Activated CD8-positive, alpha-beta memory T cell treated with anti-CD3 and anti-CD28 coated beads for 1 hour (primary cell): ENCODE measurements at regions not wholly inside any gene's neighbourhood (a gene's known extent, or its start where the extent isn't known, plus 50 kb on each side); places are given as distances from the start of the nearest gene placed in this dataset.
"Not testable (repeated sequence)": the region's sequence is repeated elsewhere in the genome, so short reads cannot be mapped to it uniquely, and the experiment has no call there.

Experiments used
- DNase-seq, 2 donors: peaks; one replicate each; pipeline ENCODE4 v3.0.0-alpha.2; 2020; ENCODE audit warnings: low read depth in 1 of 2; ENCODE audit errors: extremely low read depth in 1 of 2

GRCh38 chr6:155807243-155807642, 351.6 kb upstream of the NOX3 start:
- DNase-seq = no peak

GRCh38 chr6:155801046-155801445, 345.4 kb upstream of the NOX3 start:
- DNase-seq = no peak

- DNase-seq = not testable (repeated sequence)
Measured at GRCh38 chr6:155798876-155799275, 343.2 kb upstream of the NOX3 start.

- DNase-seq = no peak
Measured at GRCh38 chr6:155795173-155795796, 339.6 kb upstream of the NOX3 start.

GRCh38 chr6:155791891-155792290, 336.3 kb upstream of the NOX3 start:
- DNase-seq = no peak

- DNase-seq = no peak
Measured at GRCh38 chr6:155791186-155791585, 335.5 kb upstream of the NOX3 start.

- no peak for DNase-seq
Measured at GRCh38 chr6:155787168-155787567, 331.5 kb upstream of the NOX3 start.

- no peak for DNase-seq
Measured at GRCh38 chr6:155786528-155786927, 330.9 kb upstream of the NOX3 start.

- DNase-seq = no peak
Measured at GRCh38 chr6:155782739-155783459, 327.3 kb upstream of the NOX3 start.

- DNase-seq = no peak
Measured at GRCh38 chr6:155782320-155782731, 326.7 kb upstream of the NOX3 start.

- DNase-seq = no peak
Measured at GRCh38 chr6:155779456-155779855, 323.8 kb upstream of the NOX3 start.

- DNase-seq = no peak
Measured at GRCh38 chr6:155778336-155778735, 322.7 kb upstream of the NOX3 start.

GRCh38 chr6:155771822-155772221, 316.2 kb upstream of the NOX3 start:
- DNase-seq = no peak

GRCh38 chr6:155770856-155771255, 315.2 kb upstream of the NOX3 start:
- no peak for DNase-seq

- no peak for DNase-seq
Measured at GRCh38 chr6:155770313-155770712, 314.7 kb upstream of the NOX3 start.

GRCh38 chr6:155765275-155766194, 309.9 kb upstream of the NOX3 start:
- no peak for DNase-seq

GRCh38 chr6:155762649-155763048, 307.0 kb upstream of the NOX3 start:
- no peak for DNase-seq

GRCh38 chr6:155755452-155755851, 299.8 kb upstream of the NOX3 start:
- no peak for DNase-seq

- DNase-seq = not testable (repeated sequence)
Measured at GRCh38 chr6:155748778-155749177, 293.1 kb upstream of the NOX3 start.

GRCh38 chr6:155747491-155747890, 291.9 kb upstream of the NOX3 start:
- no peak for DNase-seq

- no peak for DNase-seq
Measured at GRCh38 chr6:155740781-155741399, 285.3 kb upstream of the NOX3 start.
